Ovary (tissue), 3 donors: ENCODE measurements at regions not wholly inside any gene's neighbourhood (a gene's known extent, or its start where the extent isn't known, plus 50 kb on each side); places are given as distances from the start of the nearest gene placed in this dataset.

Experiments
- CTCF ChIP-seq, 3 donors: fragments of 450-650 bp in 2 of 3; fragments of 200-600 bp in 1 of 3; IDR thresholded peaks; one replicate each; pipeline versions ENCODE4 v1.5.1 to v1.8.0; 2016 to 2022; ENCODE audit warnings: antibody characterized with exemption in 3 of 3, mild to moderate bottlenecking in 1 of 3
- POLR2A ChIP-seq: fragments of 450-650 bp; IDR thresholded peaks from one replicate; pipeline ENCODE4 v1.6.1; 2017; ENCODE audit warnings: antibody characterized with exemption, mild to moderate bottlenecking, moderate library complexity
- donor health status: DM: no; HTN: no; CAD: no.

GRCh38 chr7:82559193-82559805 lies 115.7 kb upstream of the CACNA2D1 start:
- TF ChIP-seq CTCF (IDR thresholded peaks at IDR 0.05) (no peak), POLR2A (no peak)
